Hepatocyte (in vitro differentiated cells): ENCODE measurements at regions not wholly inside any gene's neighbourhood (a gene's known extent, or its start where the extent isn't known, plus 50 kb on each side); places are given as distances from the start of the nearest gene placed in this dataset.

Experiments
- EZH2 ChIP-seq: fragments of 200-600 bp; sonication (generic); IDR thresholded peaks from 2 replicates; pipeline ENCODE4 v1.6.1; 2016; ENCODE audit warnings: antibody characterized with exemption, mild to moderate bottlenecking, borderline replicate concordance
- TF ChIP-seq, protein P1 (sequence below): fragments of 200-600 bp; sonication (generic); IDR thresholded peaks from 2 replicates; pipeline ENCODE4 v1.5.1; 2016; ENCODE audit warnings: antibody characterized with exemption, mild to moderate bottlenecking; ENCODE audit not compliant: poor library complexity

GRCh38 chr5:63255594-63255993 is 677.0 kb downstream of the LRRC70 start:
- TF ChIP-seq, protein P1, sequence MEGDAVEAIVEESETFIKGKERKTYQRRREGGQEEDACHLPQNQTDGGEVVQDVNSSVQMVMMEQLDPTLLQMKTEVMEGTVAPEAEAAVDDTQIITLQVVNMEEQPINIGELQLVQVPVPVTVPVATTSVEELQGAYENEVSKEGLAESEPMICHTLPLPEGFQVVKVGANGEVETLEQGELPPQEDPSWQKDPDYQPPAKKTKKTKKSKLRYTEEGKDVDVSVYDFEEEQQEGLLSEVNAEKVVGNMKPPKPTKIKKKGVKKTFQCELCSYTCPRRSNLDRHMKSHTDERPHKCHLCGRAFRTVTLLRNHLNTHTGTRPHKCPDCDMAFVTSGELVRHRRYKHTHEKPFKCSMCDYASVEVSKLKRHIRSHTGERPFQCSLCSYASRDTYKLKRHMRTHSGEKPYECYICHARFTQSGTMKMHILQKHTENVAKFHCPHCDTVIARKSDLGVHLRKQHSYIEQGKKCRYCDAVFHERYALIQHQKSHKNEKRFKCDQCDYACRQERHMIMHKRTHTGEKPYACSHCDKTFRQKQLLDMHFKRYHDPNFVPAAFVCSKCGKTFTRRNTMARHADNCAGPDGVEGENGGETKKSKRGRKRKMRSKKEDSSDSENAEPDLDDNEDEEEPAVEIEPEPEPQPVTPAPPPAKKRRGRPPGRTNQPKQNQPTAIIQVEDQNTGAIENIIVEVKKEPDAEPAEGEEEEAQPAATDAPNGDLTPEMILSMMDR = no peak
- no peak for TF ChIP-seq EZH2
